ENCODE measurements at regions not wholly inside any gene's neighbourhood (a gene's known extent, or its start where the extent isn't known, plus 50 kb on each side); places are given as distances from the start of the nearest gene placed in this dataset.
"Not testable (repeated sequence)": the region's sequence is repeated elsewhere in the genome, so short reads cannot be mapped to it uniquely, and the experiment has no call there.

DNA sequence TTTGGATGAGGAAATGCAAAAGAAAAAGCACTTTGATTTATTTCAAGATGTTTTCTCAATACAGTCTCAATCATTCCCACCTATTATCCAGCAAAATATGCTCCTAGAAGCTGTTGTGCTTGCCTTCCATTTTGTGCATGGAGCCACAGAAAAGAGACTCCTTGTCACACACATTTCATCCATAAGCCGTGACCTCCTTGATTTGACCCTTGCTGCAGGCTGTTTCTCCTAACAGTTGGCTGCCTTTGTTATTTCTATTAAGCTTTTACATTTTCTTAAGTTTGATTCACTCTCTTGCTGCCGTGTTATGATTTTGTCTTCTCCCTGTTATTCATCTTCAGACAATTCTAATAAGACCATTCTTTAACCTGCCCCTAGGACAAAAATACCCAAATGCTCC lies 124.2 kb upstream of the PLAAT1 start:
- no peak for DNase-seq
- no peaks in the 10 kb centered on the region for H3K9me3 Mint-ChIP-seq
- no peaks in the 10 kb centered on the region for H3K36me3 Mint-ChIP-seq (ENCODE audit: low read depth)
- H3K4me3 Mint-ChIP-seq, result no peak overlapping the region
- intact Hi-C loops (cut with micrococcal nuclease), result no loop called here
- no peak overlapping the region for H3K27ac Mint-ChIP-seq
- no peaks in the 10 kb centered on the region for H3K4me1 Mint-ChIP-seq
- H3K27me3 Mint-ChIP-seq, result peaks cover 4% of the 10 kb centered on the region

DNA sequence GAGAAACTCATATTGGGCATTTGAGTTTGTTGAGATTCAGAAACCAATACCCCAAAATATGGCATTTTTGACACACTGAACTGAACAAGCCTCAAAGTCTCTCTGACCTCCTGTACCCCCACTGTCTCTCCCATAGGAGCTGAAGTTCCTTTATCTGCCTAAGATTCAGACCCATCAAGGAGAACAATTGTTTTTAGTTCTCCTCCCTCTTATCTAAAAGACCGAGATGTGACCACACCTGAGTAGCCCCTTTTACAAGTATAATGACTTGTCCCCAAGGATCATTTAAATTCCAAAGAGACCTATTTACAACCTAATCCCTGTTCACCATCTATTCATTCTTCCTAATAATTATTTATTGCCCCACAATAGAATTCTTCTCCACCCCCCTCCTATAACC lies 122.1 kb upstream of the PLAAT1 start:
- H3K9me3 Mint-ChIP-seq, result no peaks in the 10 kb centered on the region
- H3K4me1 Mint-ChIP-seq, result no peaks in the 10 kb centered on the region
- intact Hi-C loops (cut with micrococcal nuclease), result no loop called here
- no peaks in the 10 kb centered on the region for H3K36me3 Mint-ChIP-seq (ENCODE audit: low read depth)
- no peak for DNase-seq
- no peak overlapping the region for H3K27ac Mint-ChIP-seq
- peaks cover 4% of the 10 kb centered on the region for H3K27me3 Mint-ChIP-seq
- H3K4me3 Mint-ChIP-seq, result no peak overlapping the region

DNA sequence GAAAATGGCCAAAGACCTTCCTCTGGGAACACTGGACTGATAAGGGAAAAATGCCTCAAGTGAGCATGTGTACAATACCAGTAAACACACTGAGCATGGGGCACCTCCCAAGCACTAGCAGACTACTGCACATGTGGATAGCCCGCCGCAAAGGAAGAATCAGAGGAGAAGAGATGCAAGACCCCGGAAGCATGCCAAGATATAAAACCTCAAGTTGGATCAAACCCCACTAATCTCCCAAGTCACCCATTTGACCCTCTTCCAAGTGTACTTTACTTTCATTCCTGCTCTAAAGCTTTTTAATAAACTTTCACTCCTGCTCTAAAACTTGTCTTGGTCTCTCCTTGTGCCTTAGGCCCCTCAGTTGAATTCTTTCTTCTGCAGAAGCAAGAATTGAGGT lies 121.1 kb upstream of the PLAAT1 start:
- Mint-ChIP-seq H3K36me3 (ENCODE audit: low read depth) (no peaks in the 10 kb centered on the region), H3K4me1 (no peaks in the 10 kb centered on the region), H3K27ac (no peak overlapping the region), H3K4me3 (no peak overlapping the region), H3K9me3 (no peaks in the 10 kb centered on the region), H3K27me3 (peaks cover 4% of the 10 kb centered on the region)
- no peak for DNase-seq
- intact Hi-C loops (cut with micrococcal nuclease), result no loop called here

DNA sequence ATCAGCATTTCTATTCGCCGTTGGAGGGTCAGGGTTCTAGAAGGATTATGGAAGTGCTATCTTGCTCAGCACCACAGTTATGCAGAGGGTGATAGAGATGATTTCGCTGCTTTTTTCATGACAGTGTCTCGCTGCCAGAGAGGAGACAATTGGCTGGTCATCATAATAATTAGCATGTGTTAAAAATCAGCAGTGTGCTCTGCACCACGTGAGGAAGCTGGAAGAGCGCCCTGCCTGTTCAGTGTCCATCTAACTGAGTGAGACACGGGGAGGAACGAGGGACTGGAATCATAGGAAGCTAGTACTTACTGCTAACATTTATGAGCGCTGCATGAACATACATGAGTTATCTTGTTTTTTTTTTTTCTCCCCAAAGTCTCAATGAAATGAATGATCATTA lies 116.2 kb upstream of the PLAAT1 start:
- intact Hi-C loops (cut with micrococcal nuclease), result no loop called here
- Mint-ChIP-seq H3K27me3 (peaks cover 5% of the 10 kb centered on the region), H3K4me1 (no peaks in the 10 kb centered on the region), H3K36me3 (ENCODE audit: low read depth) (no peaks in the 10 kb centered on the region), H3K4me3 (no peak overlapping the region), H3K27ac (no peak overlapping the region), H3K9me3 (no peaks in the 10 kb centered on the region)
- no peak for DNase-seq

DNA sequence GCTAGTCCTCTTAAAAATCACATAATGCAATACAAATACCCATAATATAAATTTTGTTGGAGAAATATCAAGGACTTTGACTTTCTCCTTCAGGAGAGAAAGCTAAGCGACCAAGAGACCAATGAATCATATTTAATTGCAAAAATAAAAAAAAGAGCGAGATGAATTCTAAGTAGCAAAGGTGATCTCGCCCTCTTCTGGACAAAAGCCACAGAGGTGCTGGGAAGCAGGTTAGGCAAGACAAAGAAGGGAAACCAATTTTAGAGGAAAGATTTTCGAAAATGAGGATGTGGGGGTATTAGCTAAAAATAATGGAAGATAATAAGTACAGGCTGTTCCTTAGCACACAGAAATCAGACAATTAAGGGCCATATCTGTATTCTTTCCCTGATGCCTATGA lies 111.4 kb upstream of the PLAAT1 start:
- H3K27me3 Mint-ChIP-seq, result peaks cover 7% of the 10 kb centered on the region
- no peaks in the 10 kb centered on the region for H3K4me1 Mint-ChIP-seq
- H3K36me3 Mint-ChIP-seq (ENCODE audit: low read depth), result no peaks in the 10 kb centered on the region
- H3K9me3 Mint-ChIP-seq, result no peaks in the 10 kb centered on the region
- H3K27ac Mint-ChIP-seq, result no peak overlapping the region
- H3K4me3 Mint-ChIP-seq, result no peak overlapping the region
- DNase-seq, result no peak
- intact Hi-C loops (cut with micrococcal nuclease), result no loop called here

DNA sequence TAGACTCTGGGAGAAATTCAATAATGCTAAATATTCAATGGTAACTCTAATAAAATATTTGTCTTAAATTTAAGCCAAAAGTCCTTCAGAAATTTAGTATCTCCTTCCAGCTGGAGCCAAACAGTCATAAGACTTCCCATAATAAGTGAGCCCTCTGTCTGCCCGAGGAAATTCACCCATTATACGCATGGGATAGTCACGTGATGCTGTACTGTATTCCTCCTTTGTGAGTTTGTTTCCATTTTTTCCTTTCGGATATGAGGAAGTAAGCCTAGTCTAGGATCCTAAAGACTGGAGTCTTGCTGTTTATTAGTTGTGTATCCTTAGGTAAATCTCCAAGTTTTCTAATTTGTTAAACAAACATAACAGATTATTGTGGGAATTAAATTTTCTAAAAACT lies 110.4 kb upstream of the PLAAT1 start:
- H3K36me3 Mint-ChIP-seq (ENCODE audit: low read depth), result no peaks in the 10 kb centered on the region
- no peaks in the 10 kb centered on the region for H3K9me3 Mint-ChIP-seq
- peaks cover 11% of the 10 kb centered on the region for H3K27me3 Mint-ChIP-seq

DNA sequence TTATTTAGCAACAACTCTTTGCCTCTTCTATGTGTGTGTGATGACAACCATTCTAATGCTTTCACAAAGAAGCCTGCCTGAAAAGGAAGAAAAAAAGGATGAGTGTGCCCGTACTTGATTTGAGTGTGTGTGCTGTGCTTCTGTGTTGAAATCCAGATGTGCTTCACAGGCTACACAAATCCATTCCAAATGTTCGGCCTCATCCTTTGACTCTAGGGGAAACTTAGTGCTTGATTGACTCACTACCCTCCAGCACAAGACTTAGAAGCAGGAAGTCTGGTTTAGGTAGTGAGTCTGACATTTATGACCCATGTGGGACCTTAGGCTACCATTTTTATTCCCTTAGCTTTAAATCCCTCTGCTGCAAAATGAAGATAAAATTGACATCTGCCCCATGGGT lies 108.8 kb upstream of the PLAAT1 start:
- Mint-ChIP-seq H3K27ac (no peak overlapping the region), H3K4me3 (no peak overlapping the region), H3K9me3 (no peaks in the 10 kb centered on the region), H3K4me1 (no peaks in the 10 kb centered on the region), H3K36me3 (ENCODE audit: low read depth) (no peaks in the 10 kb centered on the region), H3K27me3 (peaks cover 7% of the 10 kb centered on the region)
- intact Hi-C loops (cut with micrococcal nuclease), result no loop called here
- DNase-seq, result no peak

More for the DNA sequence above, 110.4 kb upstream of the PLAAT1 start:
- H3K4me3 Mint-ChIP-seq, result no peak overlapping the region
- H3K27ac Mint-ChIP-seq, result no peak overlapping the region
- no peak for DNase-seq
- H3K4me1 Mint-ChIP-seq, result no peaks in the 10 kb centered on the region
- intact Hi-C loops (cut with micrococcal nuclease), result no loop called here

DNA sequence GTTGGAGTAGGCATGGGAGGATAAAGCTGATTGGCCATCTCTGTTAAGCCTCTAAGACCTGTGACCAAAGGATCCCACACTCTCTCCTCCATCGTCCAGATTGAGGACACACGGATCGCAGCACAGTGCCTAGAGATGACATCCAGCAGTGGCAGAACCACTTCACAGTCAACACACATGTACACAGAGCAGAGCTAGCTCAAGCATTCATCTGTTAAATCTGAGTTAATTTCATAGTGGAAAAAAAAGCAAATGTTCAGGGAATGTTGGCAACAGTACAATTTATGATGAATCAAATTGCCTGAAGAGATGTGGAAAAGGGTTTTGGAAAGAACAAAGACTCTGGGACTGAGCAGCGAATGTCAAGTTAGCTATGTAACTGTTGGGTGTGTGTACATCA lies 108.1 kb upstream of the PLAAT1 start:
- H3K27me3 Mint-ChIP-seq, result peaks cover 10% of the 10 kb centered on the region
- DNase-seq, result no peak
- no peak overlapping the region for H3K27ac Mint-ChIP-seq
- no peak overlapping the region for H3K4me3 Mint-ChIP-seq
- no peaks in the 10 kb centered on the region for H3K9me3 Mint-ChIP-seq
- intact Hi-C loops (cut with micrococcal nuclease), result no loop called here
- no peaks in the 10 kb centered on the region for H3K4me1 Mint-ChIP-seq
- H3K36me3 Mint-ChIP-seq (ENCODE audit: low read depth), result no peaks in the 10 kb centered on the region

DNA sequence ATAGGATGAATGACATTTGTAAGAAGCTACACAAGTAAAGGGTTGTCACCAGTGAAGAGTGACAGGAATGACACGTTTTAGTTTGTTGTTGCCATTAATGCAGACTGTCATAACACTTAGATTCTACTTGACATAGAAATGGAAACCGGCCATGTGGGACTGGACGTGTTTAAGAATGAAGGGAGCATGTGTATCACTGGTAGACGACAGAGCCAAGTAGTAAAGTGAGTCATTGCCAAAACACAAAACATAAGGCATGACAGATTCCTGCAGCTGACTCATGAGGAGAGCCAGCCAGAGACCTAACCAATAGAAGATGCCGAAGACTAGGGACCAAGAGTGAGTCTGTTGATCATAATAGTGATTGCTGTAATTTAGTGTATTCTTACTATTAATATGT lies 106.2 kb upstream of the PLAAT1 start:
- DNase-seq, result peak; percentile 16
- H3K4me1 Mint-ChIP-seq, result no peaks in the 10 kb centered on the region
- no peak overlapping the region for H3K4me3 Mint-ChIP-seq
- H3K27me3 Mint-ChIP-seq, result peaks cover 10% of the 10 kb centered on the region
- H3K36me3 Mint-ChIP-seq (ENCODE audit: low read depth), result no peaks in the 10 kb centered on the region
- H3K27ac Mint-ChIP-seq, result no peak overlapping the region
- intact Hi-C loops (cut with micrococcal nuclease), result no loop called here
- no peaks in the 10 kb centered on the region for H3K9me3 Mint-ChIP-seq

DNA sequence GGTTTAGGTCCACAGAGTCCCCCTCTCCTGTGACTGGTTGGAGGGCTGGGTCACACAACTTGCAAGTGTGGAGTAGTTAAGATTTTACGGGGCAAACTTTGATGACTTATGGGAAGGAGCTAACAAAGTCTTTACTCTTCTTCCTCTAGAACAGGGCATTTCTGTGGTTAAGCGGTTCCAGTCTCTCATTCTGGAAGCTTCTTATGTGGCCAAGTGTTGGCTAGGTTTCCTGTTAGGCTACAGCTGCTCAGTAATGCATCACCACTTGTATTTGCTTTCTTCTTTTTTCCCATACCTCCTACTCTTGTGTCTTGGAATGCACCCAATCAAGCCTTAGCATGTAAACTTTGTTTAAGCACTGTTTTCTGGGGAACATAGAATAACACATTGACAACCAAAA lies 100.6 kb upstream of the PLAAT1 start:
- H3K4me3 Mint-ChIP-seq, result no peak overlapping the region
- peak; percentile 49 for DNase-seq
- H3K27ac Mint-ChIP-seq, result no peak overlapping the region
- no peaks in the 10 kb centered on the region for H3K4me1 Mint-ChIP-seq
- peaks cover 6% of the 10 kb centered on the region for H3K27me3 Mint-ChIP-seq
- no peaks in the 10 kb centered on the region for H3K36me3 Mint-ChIP-seq (ENCODE audit: low read depth)
- intact Hi-C loops (cut with micrococcal nuclease), result no loop called here
- H3K9me3 Mint-ChIP-seq, result no peaks in the 10 kb centered on the region

DNA sequence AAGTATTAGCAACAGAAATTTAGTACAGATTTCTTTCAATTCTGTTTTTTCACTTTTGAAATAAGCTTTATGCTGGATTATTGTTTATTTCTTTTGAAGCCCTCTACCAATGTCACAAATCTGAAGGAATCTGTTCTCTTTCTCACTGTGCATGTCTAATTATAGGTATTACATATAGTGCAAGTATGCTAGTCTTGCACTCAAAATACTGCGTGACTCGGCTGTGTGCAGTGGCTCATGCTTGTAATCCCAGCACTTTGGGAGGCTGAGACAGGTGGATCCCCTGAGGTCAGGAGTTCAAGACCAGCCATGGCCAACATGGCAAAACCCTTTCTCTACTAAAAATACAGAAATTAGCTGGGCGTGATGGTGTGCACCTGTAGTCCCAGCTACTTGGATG lies 95.8 kb upstream of the PLAAT1 start:
- H3K27ac Mint-ChIP-seq, result no peak overlapping the region
- H3K9me3 Mint-ChIP-seq, result no peaks in the 10 kb centered on the region
- peak; percentile 10 for DNase-seq
- H3K4me3 Mint-ChIP-seq, result no peak overlapping the region
- no peaks in the 10 kb centered on the region for H3K4me1 Mint-ChIP-seq
- no peaks in the 10 kb centered on the region for H3K36me3 Mint-ChIP-seq (ENCODE audit: low read depth)
- intact Hi-C loops (cut with micrococcal nuclease), result no loop called here
- H3K27me3 Mint-ChIP-seq, result no peaks in the 10 kb centered on the region

DNA sequence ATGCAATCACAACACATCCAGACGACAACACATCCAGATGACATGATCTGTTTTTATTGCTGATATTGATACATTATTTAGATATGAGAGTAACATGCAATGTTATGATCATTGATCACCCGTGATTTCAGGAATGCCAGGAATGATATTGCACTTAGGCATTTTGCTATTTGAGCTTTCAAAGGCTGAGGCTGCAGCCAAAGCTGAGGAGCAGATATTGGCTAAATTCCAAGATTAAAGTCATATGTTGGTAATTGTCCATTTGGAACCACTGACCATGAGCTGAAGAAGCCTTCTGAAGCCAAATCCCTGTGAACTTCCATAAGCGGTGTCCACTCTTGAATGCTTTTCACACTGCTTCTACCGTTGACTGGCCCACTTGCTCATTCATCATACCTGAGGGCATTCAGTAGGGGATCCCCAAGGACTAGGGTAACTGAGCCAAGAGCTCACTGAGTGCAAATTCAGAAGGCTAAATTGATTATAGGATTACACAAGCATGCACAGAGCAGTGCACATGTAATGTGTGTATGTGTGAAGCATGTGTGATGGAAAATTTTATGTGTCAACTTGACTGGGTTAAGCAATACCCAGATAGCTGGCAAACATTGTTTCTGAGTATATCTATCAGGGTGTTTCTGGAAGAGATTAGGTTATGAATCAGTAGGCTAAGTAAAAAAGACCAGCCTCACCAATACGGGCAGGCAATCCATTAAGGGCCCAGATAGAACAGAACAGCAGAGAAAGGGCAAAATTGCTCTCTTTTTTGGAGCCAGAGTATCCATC lies 92.1 kb upstream of the PLAAT1 start:
- H3K27me3 Mint-ChIP-seq, result no peaks in the 10 kb centered on the region
- H3K36me3 Mint-ChIP-seq (ENCODE audit: low read depth), result no peaks in the 10 kb centered on the region
- H3K4me3 Mint-ChIP-seq, result no peak overlapping the region
- intact Hi-C loops (cut with micrococcal nuclease), result no loop called here
- H3K9me3 Mint-ChIP-seq, result no peaks in the 10 kb centered on the region
- no peak for DNase-seq
- H3K27ac Mint-ChIP-seq, result no peak overlapping the region
- no peaks in the 10 kb centered on the region for H3K4me1 Mint-ChIP-seq

DNA sequence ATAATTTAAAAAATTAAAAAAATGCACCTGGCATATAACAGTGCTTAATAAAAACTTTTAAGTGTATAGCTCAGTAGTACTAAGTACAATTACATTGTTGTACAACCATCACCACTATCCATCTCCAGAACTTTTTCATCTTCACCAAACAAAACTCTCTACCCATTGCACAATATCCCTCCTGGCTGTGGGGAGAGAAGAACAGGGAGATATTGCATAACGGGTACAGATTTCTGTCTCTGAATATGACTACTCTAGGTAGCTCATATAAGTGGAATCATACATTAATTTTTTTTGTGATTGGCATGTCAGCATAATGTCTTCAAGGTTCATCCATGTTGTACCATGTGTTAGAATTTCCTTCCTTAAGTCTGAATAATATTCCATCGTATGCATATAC lies 91.0 kb upstream of the PLAAT1 start:
- intact Hi-C loops (cut with micrococcal nuclease), result no loop called here
- no peaks in the 10 kb centered on the region for H3K36me3 Mint-ChIP-seq (ENCODE audit: low read depth)
- DNase-seq, result no peak
- H3K4me1 Mint-ChIP-seq, result no peaks in the 10 kb centered on the region
- no peak overlapping the region for H3K4me3 Mint-ChIP-seq
- H3K9me3 Mint-ChIP-seq, result no peaks in the 10 kb centered on the region
- no peak overlapping the region for H3K27ac Mint-ChIP-seq
- H3K27me3 Mint-ChIP-seq, result no peaks in the 10 kb centered on the region

DNA sequence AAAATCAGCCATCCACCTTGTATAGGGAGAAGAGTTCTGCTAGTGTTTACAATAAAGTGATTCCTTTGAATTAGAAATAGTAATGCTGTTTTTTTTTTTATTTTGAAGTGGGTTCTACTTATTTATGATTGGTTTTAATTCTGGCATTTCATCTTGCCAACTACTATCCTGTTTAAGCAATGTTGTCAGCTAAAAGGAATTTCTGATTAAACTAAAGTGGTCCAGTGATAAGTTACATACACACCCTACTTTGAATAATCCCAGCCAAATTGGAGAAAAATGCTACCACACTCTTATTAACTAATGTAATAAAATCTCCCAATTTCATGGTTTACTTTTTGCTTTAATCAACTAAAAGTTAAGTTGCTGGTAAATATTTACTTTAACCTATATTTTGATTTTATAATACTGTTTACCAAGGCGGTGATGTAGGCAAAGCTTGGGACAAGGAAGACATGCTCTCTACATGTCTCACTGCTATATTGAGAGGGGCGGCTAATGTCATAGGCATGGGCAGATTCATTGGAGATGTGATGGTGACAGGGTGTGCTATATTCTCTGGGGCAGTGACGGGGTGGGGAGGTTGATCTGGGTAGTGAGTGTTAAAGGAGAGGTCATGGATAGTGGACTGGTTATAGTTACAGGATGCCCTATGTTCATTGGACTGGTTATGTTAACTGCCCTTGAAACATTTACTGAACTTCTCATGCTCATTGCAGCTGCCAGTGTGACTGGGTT lies 85.8 kb upstream of the PLAAT1 start:
- DNase-seq; intact Hi-C loops (cut with micrococcal nuclease); H3K4me1 Mint-ChIP-seq; H3K9me3 Mint-ChIP-seq; H3K27ac Mint-ChIP-seq; H3K27me3 Mint-ChIP-seq; H3K36me3 Mint-ChIP-seq (ENCODE audit: low read depth); H3K4me3 Mint-ChIP-seq: not testable (repeated sequence)

DNA sequence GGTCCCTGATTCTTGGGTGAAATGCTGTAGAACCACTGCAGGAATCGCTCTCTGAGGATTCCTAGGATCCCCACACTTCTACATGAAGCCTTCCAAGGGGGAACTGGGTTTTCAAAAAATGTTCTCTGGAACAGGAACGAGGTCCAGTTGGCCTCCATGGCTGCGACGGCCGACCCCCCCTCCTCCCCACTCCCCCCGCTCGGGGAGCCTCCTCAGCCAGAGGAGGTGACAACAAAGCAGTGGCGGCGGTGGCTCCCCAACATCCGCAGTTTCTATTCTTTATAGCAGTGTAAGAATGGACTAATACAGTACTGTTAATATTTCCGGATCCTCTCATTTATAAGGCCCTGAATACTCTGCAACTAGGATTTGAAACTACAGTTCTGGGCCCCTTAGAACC lies 84.0 kb upstream of the PLAAT1 start:
- intact Hi-C loops (cut with micrococcal nuclease), result no loop called here
- Mint-ChIP-seq H3K4me1 (no peaks in the 10 kb centered on the region), H3K27me3 (no peaks in the 10 kb centered on the region), H3K36me3 (ENCODE audit: low read depth) (no peaks in the 10 kb centered on the region), H3K27ac (no peak overlapping the region), H3K9me3 (no peaks in the 10 kb centered on the region), H3K4me3 (no peak overlapping the region)
- DNase-seq, result no peak
